ENCODE measurements at regions not wholly inside any gene's neighbourhood (a gene's known extent, or its start where the extent isn't known, plus 50 kb on each side); places are given as distances from the start of the nearest gene placed in this dataset.

DNA sequence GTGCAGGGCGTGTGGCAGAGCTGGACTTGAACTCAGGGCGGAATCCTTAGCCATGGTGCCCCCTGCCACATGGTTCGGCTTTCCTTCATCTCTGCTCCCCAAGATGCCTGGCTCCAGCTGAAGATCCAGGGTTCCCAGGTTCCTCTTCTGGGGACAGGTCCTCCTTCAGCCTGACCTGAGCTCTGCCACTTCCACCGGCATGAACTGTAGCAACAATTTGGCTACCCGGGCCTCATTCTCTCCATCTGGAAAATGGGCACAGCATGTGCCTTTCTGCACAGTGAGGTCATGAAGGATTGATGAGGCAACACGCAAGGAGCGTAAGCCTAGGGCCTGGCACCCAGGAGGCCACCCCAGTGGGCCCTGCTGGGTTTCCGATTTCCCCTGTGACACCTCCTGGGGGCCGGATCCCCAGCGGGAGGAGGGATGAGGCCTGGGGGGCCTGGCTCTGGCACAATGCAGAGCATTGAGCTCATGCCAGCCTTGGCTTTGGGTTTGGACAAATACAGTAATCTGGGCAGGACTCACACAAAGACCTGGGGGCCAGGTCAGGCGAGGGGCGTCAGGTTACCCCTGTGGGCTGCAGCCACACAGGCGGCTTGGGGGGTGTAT is 74.0 kb downstream of the CEBPB start:
- Mint-ChIP-seq H3K4me3 (no peak overlapping the region), H3K27ac (no peak overlapping the region), H3K4me1 (ENCODE audit: low read depth) (peaks cover 8% of the 10 kb centered on the region), H3K36me3 (ENCODE audit: insufficient read depth in 2 of 2) (no peaks in the 10 kb centered on the region), H3K9me3 (no peaks in the 10 kb centered on the region), H3K27me3 (ENCODE audit: low read depth) (no peaks in the 10 kb centered on the region)
- DNase-seq (no peak), ATAC-seq (replicated peaks in 1 of 2) (no peak)

DNA sequence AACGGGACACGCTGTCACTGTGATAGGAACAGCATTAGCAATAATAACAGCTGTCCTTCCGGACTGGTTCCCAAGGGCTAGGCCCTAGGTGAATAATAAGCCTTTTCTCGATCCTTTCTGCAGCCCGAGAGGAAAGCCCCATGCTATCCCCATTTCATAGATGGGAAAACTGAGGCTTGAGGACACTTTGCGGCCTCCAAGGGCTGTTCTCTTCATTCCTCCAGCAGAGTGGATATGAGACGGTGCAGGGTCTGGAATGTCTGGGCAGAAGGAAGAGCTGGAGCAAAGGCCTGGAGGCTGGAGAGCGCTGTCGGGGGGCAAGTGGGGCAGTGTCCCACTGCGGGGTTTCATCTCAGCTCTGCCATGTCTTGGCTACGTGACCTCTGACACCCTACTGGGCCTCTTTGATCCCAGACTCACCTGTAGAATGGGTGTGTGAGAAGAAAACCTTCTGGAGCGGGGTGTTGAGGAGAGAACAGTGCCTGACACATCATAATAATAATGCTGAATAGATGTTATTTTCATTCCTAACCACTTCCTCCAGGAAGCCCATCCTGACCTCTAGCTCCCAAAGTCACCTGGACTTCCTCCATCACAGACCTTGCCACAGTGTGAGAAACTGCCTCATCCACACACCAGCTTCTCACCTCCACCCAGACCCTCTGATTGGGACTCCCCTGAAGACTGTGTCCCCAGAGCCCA is 74.8 kb downstream of the CEBPB start:
- peaks cover under 1% of the 10 kb centered on the region for H3K27me3 Mint-ChIP-seq (ENCODE audit: low read depth)
- no peak for ATAC-seq (replicated peaks in 1 of 2)
- H3K27ac Mint-ChIP-seq = no peak overlapping the region
- H3K4me3 Mint-ChIP-seq = no peak overlapping the region
- no peak for DNase-seq
- H3K36me3 Mint-ChIP-seq (ENCODE audit: insufficient read depth in 2 of 2) = no peaks in the 10 kb centered on the region
- no peaks in the 10 kb centered on the region for H3K9me3 Mint-ChIP-seq
- peaks cover 9% of the 10 kb centered on the region for H3K4me1 Mint-ChIP-seq (ENCODE audit: low read depth)

DNA sequence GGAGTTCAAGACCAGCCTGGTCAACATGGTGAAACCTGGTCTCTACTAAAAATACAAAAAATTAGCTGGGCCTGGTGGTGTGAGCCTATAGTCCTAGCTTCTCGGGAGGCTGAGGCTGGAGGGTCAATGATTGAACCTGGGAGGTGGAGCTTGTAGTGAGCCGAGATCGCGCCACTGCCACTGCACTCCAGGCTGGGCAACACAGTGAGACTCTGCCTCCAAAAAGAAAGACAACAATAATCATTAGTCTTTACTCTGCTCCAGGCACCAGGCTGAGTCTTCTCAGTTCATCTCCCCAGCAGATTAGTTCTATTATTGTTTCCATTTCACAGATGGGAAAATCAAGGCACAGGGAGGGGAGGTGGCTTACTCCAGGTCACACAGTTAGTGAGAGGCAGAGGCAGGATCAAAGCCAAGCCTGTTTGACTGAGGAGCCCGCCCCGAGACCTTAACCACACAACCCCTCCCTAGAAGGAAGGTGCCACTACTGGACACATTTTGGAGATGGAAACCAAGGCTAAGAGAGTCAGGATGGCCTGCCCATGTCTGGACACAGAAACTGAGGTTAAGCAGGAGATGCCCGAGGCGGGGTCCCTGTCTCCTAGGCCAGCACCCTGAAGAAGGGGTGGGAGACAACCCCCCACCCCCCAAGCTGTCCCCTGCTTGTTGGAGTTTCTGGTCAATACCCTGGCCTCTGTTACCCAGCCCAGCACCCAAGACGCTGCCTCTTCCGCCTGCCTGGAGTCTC is 75.8 kb downstream of the CEBPB start:
- Mint-ChIP-seq H3K27me3 (ENCODE audit: low read depth) (peaks cover 11% of the 10 kb centered on the region), H3K27ac (no peak overlapping the region), H3K4me3 (no peak overlapping the region), H3K4me1 (ENCODE audit: low read depth) (peaks cover 16% of the 10 kb centered on the region), H3K36me3 (ENCODE audit: insufficient read depth in 2 of 2) (no peaks in the 10 kb centered on the region), H3K9me3 (no peaks in the 10 kb centered on the region)
- DNase-seq (no peak), ATAC-seq (replicated peaks in 1 of 2) (no peak)

DNA sequence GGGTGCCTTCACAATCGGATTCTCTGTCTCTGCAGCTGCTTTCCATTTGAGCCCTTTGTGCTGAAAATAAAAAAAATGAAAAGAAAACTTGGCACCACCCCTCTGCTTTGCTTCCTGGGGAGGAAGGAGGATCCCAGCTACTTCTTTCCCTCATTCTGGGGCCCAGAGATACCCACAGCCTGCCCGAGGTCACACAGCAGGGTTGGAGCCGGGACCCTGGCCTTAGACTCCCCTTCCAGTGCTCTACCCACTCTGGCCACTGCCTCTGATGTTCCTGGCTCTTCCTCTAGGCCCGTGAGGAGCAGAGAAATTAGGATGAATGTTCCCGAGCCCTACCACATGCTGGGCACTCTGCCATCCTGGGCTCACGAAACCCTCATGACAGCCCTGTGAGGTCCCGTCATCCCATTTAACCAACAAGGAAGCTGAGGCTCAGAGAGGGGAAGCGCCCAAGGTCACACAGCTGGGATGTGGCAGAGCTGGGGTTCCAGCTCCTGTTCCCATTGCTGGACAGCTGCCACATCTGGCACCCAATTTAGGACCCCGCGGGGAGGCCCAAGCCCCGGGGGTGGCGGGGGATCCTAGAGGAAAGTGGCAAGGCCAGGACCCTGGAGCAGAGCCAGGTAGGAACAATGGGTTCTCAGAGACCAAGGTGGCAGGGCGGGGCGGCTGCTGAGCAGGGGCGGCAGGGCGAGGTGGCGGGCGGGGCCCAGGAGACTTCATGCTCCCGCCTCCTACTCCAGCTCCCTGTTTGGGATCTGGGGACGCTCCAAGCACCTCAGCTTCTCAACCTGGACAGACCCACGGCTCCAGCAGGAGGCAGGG is 76.6 kb downstream of the CEBPB start:
- ATAC-seq (replicated peaks in 1 of 2) = no peak
- Mint-ChIP-seq H3K9me3 (no peaks in the 10 kb centered on the region), H3K4me1 (ENCODE audit: low read depth) (peaks cover 16% of the 10 kb centered on the region), H3K27ac (no peak overlapping the region), H3K27me3 (ENCODE audit: low read depth) (peaks cover 18% of the 10 kb centered on the region), H3K36me3 (ENCODE audit: insufficient read depth in 2 of 2) (no peaks in the 10 kb centered on the region), H3K4me3 (no peak overlapping the region)
- no peak for DNase-seq

DNA sequence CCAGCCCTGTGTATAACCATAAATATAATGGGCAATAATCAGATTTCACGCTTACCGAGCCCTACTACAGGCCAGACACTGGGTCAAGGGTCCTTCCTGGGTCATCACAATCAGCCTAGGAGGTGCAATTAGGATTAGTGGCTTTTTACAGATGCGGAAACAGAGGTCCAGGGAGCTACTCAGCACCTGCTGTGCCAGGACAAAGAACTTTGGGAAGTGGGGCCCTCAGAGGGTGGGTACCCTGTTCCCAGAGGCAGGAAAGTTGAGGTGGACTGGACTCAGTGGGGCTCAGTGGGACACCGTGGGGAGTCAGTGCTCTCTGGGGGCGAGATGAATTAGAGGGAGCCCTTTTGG is 77.2 kb downstream of the CEBPB start:
- no peaks in the 10 kb centered on the region for H3K9me3 Mint-ChIP-seq
- no peaks in the 10 kb centered on the region for H3K36me3 Mint-ChIP-seq (ENCODE audit: insufficient read depth in 2 of 2)
- DNase-seq (no peak), ATAC-seq (replicated peaks in 1 of 2) (no peak)
- peaks cover 18% of the 10 kb centered on the region for H3K27me3 Mint-ChIP-seq (ENCODE audit: low read depth)
- peaks cover 16% of the 10 kb centered on the region for H3K4me1 Mint-ChIP-seq (ENCODE audit: low read depth)
- H3K27ac Mint-ChIP-seq = no peak overlapping the region
- H3K4me3 Mint-ChIP-seq = no peak overlapping the region

DNA sequence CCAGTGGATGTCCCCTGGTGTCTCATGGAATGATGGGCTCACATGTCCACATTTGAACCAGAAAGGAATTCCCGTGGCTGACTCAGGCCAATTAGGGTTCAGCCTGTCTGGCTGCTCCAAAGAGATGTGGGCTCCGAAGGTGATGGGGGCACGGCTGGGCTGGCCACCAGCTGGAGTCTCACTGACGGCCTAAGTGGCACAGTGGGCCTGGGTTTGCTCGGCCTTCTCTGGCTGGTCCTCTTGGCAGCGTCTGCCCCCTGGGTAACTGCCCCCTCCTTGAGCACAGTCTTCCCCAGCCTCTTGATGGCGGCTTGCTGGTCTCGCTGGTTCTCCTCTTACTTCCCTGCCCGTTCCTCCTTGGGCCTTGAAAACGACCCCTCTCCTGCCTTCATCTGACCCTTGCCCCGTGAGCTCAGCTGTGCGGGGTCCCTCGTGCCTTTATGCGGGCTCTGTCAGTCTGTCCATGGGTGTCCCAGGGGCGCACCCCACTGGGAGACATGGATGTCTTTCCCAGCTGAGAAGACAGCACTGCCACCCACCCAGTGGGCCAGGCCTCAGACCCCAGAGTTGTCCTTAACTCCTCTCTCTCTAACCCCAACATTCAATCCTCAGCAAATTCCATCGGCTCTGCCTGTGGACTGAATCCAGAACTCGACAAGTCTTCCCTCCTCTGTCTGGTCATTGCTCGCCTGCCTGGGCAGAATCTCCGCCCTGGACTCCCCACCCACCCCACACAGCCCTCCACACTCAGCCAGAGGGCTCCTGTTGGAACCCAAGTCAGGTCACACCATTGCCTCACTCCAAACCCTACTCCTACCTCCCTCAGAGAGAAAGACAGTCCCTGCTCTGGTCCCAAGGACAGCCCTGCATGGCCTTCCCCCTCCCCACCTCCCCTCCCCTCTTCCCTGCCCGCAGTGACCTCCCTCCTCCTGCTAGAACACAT is 78.7 kb downstream of the CEBPB start:
- peaks cover 18% of the 10 kb centered on the region for H3K27me3 Mint-ChIP-seq (ENCODE audit: low read depth)
- ATAC-seq (replicated peaks in 1 of 2) (no peak), DNase-seq (no peak)
- no peak overlapping the region for H3K27ac Mint-ChIP-seq
- H3K4me3 Mint-ChIP-seq = no peak overlapping the region
- H3K36me3 Mint-ChIP-seq (ENCODE audit: insufficient read depth in 2 of 2) = no peaks in the 10 kb centered on the region
- H3K4me1 Mint-ChIP-seq (ENCODE audit: low read depth) = peaks cover 19% of the 10 kb centered on the region
- H3K9me3 Mint-ChIP-seq = no peaks in the 10 kb centered on the region

DNA sequence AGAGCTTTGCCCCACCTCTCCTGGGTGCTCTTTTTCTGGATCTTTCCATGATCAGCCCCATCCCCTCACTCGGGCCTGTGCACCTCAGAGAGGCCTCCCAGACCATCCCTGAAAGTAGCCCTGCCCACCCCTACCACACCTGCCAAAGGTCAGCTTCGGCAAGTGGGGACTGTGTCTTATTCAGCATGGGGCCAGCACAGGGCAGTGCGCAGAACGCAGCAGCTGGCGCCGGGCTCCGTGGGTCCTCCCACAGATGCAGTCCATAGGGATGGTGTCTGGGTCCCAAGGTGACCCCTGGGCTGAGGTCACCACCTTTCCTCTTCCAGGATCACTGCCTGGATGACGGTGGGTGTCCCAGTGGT is 79.4 kb downstream of the CEBPB start:
- H3K4me1 Mint-ChIP-seq (ENCODE audit: low read depth) = peaks cover 21% of the 10 kb centered on the region
- ATAC-seq (replicated peaks in 1 of 2) = no peak
- H3K27me3 Mint-ChIP-seq (ENCODE audit: low read depth) = peaks cover 18% of the 10 kb centered on the region
- no peak for DNase-seq
- no peaks in the 10 kb centered on the region for H3K9me3 Mint-ChIP-seq
- no peaks in the 10 kb centered on the region for H3K36me3 Mint-ChIP-seq (ENCODE audit: insufficient read depth in 2 of 2)
- H3K27ac Mint-ChIP-seq = no peak overlapping the region
- H3K4me3 Mint-ChIP-seq = no peak overlapping the region

DNA sequence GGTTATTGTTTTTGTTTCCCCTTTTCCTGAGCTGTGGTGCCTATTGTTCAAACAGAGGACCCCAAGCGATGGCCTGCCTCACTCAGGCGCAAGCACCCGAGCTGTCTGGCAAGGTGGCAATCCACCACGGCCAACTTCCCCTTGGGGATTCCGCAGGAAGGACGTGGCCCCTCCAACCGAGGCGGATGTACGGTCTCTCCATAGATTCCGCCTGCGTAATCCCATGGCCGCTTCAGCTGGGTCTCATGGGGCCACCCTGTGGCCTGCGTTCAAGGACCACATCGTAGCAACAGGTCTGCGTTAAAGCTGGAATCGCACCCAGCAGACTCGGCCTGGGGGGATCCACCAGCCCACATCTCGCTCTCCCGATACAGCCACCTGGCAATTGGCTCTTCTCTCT is 79.9 kb downstream of the CEBPB start:
- Mint-ChIP-seq H3K36me3 (ENCODE audit: insufficient read depth in 2 of 2) (no peaks in the 10 kb centered on the region), H3K27ac (no peak overlapping the region), H3K4me3 (peak overlapping the region in 1 of 2 donors; percentile 1), H3K9me3 (no peaks in the 10 kb centered on the region), H3K4me1 (ENCODE audit: low read depth) (peaks cover 17% of the 10 kb centered on the region), H3K27me3 (ENCODE audit: low read depth) (peaks cover 18% of the 10 kb centered on the region)
- DNase-seq (no peak), ATAC-seq (replicated peaks in 1 of 2) (no peak)

DNA sequence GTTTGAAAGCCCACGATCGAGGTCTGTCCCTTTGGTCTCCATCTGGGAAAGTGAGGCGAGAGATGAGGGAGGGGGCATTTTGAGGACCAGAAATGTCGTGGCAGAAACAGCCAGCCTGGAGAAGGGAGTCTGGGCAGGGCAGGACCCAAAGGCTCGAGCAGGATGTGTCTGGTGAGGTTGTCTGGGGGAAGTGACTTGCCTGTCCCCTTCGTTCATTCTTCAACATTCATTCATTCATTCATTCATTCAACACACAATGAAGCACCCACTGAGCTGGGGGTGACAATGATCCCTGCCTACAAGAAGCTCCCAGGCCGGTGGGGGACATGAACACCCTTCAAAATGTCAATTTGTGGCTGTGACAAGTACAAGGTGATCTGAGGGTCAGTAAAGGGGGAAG is 80.5 kb downstream of the CEBPB start:
- no peak overlapping the region for H3K4me3 Mint-ChIP-seq
- DNase-seq (no peak), ATAC-seq (replicated peaks in 1 of 2) (no peak)
- no peaks in the 10 kb centered on the region for H3K9me3 Mint-ChIP-seq
- no peak overlapping the region for H3K27ac Mint-ChIP-seq
- peaks cover 13% of the 10 kb centered on the region for H3K4me1 Mint-ChIP-seq (ENCODE audit: low read depth)
- peaks cover 18% of the 10 kb centered on the region for H3K27me3 Mint-ChIP-seq (ENCODE audit: low read depth)
- H3K36me3 Mint-ChIP-seq (ENCODE audit: insufficient read depth in 2 of 2) = no peaks in the 10 kb centered on the region

DNA sequence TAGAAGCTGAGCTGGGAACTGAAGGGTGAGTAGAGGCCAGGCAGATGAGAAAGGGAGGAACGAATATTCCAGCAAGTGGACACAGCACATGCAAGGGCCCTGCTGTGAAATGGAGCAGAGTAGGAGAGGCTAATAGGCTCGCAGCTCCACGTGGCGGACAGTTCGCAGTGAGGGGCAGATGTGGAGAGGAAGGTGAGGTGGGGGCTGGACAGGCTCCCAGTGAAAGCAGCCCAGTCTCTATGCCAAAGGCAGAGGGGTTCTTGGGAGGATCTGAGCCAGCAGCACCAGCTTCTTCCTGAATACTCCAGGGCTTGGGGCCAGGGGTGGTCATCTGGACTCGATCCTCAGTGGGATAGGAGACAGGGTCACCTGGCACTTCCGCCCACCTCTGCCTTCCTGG is 81.0 kb downstream of the CEBPB start:
- DNase-seq = no peak
- Mint-ChIP-seq H3K4me1 (ENCODE audit: low read depth) (peaks cover 13% of the 10 kb centered on the region), H3K27me3 (ENCODE audit: low read depth) (peaks cover 18% of the 10 kb centered on the region), H3K36me3 (ENCODE audit: insufficient read depth in 2 of 2) (no peaks in the 10 kb centered on the region), H3K9me3 (no peaks in the 10 kb centered on the region), H3K27ac (no peak overlapping the region), H3K4me3 (no peak overlapping the region)
- ATAC-seq (replicated peaks in 1 of 2) = no peak

DNA sequence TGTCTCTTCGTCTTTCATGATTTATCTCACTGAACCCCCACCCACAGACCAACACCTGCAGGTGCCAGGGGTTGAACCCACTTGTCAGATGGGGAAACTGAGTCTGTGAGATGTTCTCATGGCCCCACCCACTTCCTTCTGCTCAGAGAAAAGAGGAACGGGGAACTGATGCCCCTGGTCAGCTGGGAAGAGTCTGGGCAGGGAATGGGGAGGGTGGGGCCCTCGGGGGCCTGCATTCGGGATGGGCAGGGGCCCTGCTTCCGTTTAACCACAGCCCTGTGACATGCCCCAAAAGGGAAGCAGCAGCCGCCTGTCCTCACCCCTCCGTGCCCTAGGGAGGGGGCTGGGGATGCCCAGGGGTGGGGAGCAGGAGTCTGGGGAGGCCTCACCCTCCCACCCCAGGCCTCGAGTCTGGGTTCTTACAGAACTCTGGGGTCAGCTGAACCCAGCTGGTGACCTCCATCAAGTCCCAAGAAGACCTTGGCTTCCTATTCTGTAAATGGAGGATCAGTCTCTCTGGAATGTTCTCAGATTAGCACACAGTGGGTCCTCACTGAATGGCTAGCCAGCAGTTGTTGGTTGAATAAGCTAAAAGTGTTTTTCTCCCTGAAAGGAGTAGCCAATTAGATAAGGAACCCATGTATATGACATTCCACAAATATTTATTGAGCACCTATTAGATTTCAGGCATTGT is 81.5 kb downstream of the CEBPB start:
- Mint-ChIP-seq H3K36me3 (ENCODE audit: insufficient read depth in 2 of 2) (no peaks in the 10 kb centered on the region), H3K4me1 (ENCODE audit: low read depth) (peaks cover 13% of the 10 kb centered on the region), H3K27me3 (ENCODE audit: low read depth) (peaks cover 18% of the 10 kb centered on the region), H3K9me3 (no peaks in the 10 kb centered on the region), H3K4me3 (no peak overlapping the region), H3K27ac (no peak overlapping the region)
- DNase-seq = no peak
- no peak for ATAC-seq (replicated peaks in 1 of 2)

Measured in activated T-cell treated with anti-CD3 and anti-CD28 coated beads, Interleukin-2, amount 50 U/mL, for 72 hours (primary cell).